ENCODE measurements at regions not wholly inside any gene's neighbourhood (a gene's known extent, or its start where the extent isn't known, plus 50 kb on each side); places are given as distances from the start of the nearest gene placed in this dataset.

GRCh38 chr22:47443836-47444745, 681.6 kb downstream of the TBC1D22A start:
- DNase-seq (ENCODE audit: low read depth), result no peak

GRCh38 chr22:47442821-47443220, 680.4 kb downstream of the TBC1D22A start:
- no peak for DNase-seq (ENCODE audit: low read depth)

DNA sequence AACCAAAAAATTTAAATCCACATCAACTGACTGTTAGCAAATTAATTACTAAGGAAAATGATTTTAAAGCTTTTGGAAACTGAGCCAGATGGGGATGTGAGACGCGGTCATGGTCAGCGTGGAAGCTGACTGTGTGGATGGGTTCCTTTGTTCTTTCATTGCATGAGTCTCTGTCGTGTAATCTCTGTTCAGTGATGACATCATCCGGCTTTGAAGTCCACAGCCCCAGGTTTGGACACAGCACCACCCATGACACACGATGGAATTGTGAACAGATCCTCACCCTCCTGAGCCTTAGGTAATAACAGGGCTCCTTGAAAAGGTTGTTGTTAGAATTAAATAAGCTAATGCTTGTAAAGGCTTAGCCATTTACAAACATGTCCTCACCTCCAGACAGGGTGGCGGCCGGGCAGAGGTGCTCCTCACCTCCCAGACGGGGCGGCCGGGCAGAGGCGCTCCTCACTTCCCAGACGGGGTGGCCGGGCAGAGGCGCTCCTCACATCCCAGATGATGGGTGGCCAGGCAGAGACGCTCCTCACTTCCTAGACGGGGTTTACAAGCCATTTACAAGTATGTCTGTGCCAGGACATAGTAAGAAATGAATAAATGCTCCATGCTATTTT, 677.3 kb downstream of the TBC1D22A start:
- DNase-seq (ENCODE audit: low read depth), result no peak

GRCh38 chr22:47437636-47438035, 675.2 kb downstream of the TBC1D22A start:
- no peak for DNase-seq (ENCODE audit: low read depth)

GRCh38 chr22:47437110-47437509, 674.7 kb downstream of the TBC1D22A start:
- no peak for DNase-seq (ENCODE audit: low read depth)

DNA sequence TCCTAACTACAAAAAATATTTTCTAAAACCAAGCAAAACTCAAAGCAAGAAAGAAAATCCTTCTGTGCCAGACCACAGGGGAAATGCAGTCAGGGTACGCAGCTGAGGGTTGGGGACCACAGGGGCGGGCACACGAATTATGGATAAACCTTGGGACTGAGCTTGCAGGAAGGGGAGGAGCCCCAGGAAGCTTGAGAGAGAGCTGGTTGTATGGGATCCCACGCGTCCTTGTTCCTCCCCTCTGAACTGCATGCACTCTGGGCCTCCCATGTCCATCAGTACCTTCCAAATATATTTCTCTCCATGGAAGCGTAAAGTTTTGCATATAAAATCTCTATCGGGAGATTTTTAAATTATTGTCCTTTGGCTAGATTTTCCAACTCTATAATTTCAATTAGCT, 673.4 kb downstream of the TBC1D22A start:
- DNase-seq (ENCODE audit: low read depth), result no peak

DNA sequence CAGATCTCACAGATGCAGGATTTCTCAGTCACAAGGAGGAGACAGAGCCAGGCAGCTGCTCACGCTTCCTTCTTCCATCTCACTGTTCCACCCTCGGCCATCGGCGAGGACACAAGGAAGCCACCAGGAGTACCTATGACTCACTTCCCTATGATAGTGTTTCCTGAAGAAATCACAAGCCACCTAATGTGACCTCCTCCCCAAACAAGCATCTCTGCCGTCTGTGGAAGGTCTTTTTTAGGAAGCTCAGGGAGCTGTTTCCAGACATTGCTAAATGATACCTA, 672.7 kb downstream of the TBC1D22A start:
- DNase-seq (ENCODE audit: low read depth), result no peak

DNA sequence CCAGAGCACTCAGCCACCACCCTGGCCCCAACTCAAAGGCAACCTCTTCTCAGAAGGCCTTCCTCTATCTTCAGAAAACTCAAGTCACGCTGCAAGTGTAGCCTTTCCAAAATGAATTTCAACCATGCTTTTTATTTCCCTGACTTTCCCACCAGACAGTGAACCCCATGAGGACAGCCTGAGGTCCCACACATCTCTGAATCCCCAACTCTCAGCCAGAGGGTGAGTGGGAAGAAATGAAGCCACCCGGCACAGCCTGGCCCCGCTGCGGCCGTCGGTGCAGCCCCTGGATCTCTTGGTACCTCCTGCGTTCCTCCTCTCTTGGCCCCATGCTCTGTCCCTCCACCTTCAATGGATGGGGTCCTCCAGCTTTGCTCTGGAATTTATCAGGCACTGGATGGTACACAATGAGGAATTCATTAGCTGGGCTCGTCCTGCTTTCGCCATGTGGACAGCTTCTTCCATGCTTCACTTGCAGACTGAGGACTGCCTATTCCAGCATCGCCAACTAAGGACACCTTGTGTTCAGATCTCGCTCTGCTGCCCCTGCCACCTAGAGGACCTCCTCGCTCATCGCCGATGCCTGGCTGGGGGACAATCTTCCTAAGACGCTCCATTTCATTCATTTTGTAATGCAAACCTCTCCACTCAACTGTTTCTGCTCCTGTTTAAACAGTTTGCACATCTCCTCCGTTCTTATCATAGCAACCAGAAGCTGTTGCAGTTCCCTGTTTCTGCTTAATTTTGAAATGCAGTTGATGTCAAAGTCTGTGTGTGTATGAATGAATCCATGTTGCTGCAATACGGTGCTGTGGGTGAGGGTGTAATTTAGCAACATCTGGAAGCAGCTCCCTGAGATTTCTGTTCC, 672.1 kb downstream of the TBC1D22A start:
- no peak for DNase-seq (ENCODE audit: low read depth)

DNA sequence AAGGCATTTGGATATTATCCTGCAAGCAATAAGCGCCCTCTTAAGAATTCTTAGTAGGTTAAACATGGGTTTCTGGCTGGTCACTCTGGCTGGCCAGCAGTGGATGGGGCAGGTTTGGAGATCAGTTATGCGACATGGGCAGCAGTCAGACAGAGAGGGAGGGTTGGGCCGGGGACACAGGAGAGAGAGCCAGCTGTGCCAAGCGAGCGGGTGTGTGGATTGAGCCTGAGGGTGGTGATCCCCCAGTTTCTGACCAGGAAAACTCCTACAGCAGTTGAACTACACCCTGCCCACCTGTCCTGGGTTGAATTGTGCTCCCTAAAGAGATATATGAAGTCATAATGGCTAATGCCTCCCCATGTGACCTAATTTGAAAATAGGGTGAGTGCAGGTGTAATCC, 671.2 kb downstream of the TBC1D22A start:
- DNase-seq (ENCODE audit: low read depth), result no peak

GRCh38 chr22:47432683-47433082, 670.2 kb downstream of the TBC1D22A start:
- DNase-seq (ENCODE audit: low read depth), result no peak

DNA sequence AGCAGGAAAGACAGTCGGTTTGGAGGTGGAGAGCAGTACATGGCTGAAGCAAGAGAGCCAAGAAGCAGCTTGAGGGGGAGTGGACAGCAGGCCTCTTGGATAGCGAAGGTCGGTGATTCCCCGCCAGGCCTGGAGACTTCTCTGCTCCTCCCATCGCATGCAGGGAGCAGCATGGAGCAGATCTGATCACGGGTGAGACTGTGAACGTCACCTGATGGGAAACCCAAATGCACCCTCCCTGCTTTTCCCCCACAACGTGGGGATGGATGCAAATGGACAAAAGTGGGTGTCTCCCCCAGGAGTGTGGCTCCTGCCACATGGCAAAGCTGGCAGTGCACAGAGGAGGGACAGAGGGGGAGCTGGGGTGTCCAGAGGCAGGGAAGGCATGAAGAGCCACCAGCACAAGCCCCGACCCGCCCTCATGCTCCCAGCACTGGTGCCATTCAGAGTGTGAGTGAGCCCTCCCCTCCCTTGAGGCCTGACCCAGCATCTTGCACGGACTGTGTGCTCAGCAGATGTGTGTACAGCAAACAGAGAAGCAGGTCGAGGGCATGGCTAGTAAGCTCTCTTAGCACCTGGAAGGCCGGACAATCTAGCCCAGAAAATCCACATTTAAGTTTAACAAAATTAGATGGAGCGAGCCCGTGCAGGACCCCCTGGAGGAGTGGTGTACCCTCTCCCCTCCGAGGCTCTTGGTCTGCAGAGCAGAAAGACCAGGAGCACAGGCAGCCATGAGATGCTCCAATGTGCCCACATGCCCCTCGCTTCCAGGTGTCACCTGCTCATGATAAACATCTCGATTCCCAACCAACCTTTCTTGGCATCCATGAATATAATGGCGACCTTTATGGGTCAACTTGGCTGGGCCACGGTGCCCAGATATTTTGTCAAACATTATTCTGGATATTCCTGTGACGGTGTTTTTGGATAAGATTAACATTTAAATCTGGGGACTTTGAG, 661.7 kb downstream of the TBC1D22A start:
- DNase-seq (ENCODE audit: low read depth), result no peak

DNA sequence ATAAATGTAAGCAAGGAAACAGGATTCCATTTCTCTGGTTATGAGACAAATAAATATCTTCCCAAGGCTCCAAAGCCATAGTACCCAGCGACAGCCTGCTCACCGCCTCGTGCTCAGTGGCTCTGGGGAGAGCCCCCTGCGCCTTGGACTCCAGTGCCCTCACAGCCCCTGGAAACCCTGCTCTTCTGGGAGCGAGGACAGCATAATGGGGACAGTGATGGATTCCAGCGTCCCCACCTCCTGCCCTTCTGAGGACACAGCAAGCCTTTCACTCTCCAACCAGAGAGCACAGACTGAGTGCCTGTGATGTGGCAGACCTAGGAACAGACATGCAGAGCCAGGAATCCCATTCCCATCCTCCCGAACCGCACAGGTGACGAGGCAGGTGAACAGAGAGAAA, 660.8 kb downstream of the TBC1D22A start:
- no peak for DNase-seq (ENCODE audit: low read depth)

DNA sequence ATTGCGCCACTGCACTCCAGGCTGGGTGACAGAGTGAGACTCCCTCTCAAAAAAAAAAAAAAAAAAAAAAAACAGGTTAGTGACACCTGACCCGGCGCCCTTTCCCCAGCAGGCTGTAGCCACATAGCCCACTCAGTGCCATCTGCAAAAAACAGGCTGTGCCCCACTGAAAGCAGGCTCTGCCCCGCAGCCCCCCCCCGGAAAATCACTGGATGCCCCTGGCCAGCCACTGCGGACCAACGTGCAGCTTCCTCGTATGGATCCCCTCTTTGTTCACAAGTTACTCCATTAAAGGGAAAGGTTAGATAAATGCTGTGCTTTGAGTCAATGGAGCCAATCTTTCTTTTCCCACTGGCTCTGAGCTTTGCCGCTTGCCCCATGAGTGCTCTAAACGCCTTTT, 660.3 kb downstream of the TBC1D22A start:
- DNase-seq (ENCODE audit: low read depth), result no peak

DNA sequence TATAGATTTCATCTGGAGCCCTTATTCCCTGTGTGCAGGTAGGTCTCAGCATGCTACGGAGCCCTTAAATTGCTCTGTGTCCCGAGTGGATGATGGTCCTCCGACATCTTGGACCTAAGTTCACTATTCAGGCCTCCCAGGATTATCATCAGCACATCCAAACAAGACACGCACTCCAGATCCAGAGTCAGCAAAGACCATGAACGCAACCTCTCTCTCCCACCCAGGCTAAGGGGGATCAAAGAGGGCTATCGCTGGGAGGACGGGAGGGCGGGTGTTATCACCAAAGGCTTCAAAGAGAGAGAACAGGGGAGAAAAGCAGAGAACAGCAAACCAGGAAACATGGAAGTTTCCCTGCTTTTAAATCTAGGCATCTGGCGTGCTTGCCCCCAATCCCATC, 659.4 kb downstream of the TBC1D22A start:
- no peak for DNase-seq (ENCODE audit: low read depth)

DNA sequence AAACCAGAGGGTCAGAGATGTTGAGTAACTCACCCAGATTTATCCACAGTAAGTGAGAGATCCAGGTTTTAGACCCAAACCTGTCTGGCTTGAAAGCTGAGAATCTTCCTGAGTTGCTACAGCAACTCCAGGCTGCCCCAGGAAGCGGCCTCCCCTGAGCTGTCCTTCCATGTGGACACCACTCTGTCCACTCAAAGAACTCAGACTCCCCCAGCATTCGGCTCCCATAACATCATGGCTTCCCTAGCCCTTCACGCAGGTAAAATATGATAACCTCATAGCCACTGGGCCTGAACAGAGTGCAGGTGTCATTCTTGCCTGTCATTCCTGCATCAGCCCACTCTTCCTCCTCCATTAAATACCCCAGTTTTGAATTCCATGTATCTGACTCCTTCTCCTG, 657.8 kb downstream of the TBC1D22A start:
- no peak for DNase-seq (ENCODE audit: low read depth)

GRCh38 chr22:47419239-47419638, 656.8 kb downstream of the TBC1D22A start:
- DNase-seq (ENCODE audit: low read depth), result no peak

DNA sequence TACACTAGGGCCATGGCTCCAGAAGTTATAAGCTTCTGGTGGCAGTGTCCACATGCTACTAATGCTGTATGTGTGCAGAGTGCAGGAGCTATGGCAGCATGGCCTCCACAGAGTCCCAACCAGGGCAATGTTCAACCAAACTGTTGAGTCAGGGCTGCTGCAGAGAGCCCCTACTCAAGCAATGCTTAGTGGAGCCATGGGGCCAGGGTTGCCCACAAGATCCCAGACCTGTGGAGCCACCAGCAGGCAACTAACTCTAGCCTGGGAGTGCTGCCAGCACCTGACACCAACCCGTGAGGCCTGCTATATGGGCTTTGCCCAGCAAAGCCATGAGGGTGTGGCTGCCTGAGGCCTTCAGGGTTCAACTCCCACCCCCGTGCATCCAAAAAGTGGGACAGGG, 655.2 kb downstream of the TBC1D22A start:
- DNase-seq (ENCODE audit: low read depth), result no peak

GRCh38 chr22:47411006-47411405, 648.6 kb downstream of the TBC1D22A start:
- no peak for DNase-seq (ENCODE audit: low read depth)

DNA sequence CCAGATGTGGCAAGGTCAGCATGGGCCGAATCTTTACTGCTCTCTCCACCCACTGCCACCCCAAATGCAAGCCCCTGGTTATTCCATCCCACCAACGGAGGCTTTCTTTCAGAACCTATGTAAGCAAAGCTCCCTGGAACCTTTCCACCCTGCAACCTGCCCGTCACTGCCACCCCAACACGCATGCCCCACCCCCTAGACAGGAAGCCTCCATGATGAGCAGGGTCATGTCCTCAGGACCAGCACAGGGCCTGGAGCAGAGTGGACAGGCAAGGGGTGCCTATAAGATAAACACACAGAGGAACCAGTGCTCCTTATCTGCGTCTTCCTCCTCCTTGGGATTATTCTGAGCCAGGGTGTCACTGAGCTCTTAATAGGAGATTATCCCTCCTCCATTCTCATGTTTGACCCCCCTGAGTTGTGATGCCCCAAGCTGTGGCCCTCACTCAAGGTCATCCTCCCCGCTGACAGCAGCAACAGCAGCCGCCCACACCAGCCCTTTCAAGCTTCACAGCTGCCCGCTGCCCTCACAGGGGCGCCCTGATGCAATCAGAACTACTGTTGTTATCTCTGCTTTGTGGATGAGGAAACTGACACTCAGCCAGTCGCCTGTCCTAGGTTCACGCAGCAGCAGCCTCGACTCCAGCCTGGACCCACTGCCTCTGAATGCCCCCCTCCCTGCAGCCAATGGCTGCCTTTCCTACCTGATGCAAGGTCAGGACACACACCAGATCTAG, 647.3 kb downstream of the TBC1D22A start:
- no peak for DNase-seq (ENCODE audit: low read depth)

GRCh38 chr22:47408409-47408808, 646.0 kb downstream of the TBC1D22A start:
- DNase-seq (ENCODE audit: low read depth), result no peak

GRCh38 chr22:47407461-47408025, 645.1 kb downstream of the TBC1D22A start:
- no peak for DNase-seq (ENCODE audit: low read depth)
